B cell (primary cell): ENCODE measurements at regions not wholly inside any gene's neighbourhood (a gene's known extent, or its start where the extent isn't known, plus 50 kb on each side); places are given as distances from the start of the nearest gene placed in this dataset.

Source experiments
- ATAC-seq: fragments of 200-7000 bp; cut with Tn5 transposase; one replicate; pipeline ENCODE4 v1.10.0; 2021; ENCODE audit warnings: low read depth, mild to moderate bottlenecking, moderate number of reproducible peaks, moderate library complexity
- CTCF ChIA-PET: fragments of 350-600 bp; sonication (Branson Sonifier 250); formaldehyde crosslinking; loops from one replicate; lab custom pipeline; 2021; ENCODE audit warnings: antibody characterized with exemption, inconsistent platforms; lab: Charles Lee
- POLR2A ChIA-PET: fragments of 350-600 bp; sonication (Branson Sonifier 250); formaldehyde crosslinking; loops from one replicate; lab custom pipeline; 2021; ENCODE audit warnings: antibody characterized with exemption; lab: Charles Lee
- DNase-seq: peaks from one replicate; pipeline ENCODE4 v3.0.0; 2013
- H2AFZ ChIP-seq: 2 replicates; pipeline ENCODE4 v1.6.1; 2012; ENCODE audit warnings: mild to moderate bottlenecking, low read depth, low read length; ENCODE audit not compliant: insufficient read depth, poor library complexity, severe bottlenecking
- H3K27ac ChIP-seq, 2 donors: 1 replicate in 1 of 2; 2 replicates in 1 of 2; pipeline ENCODE4 v1.5.1; 2012 to 2013; ENCODE audit warnings: low read length in 2 of 2, mild to moderate bottlenecking in 2 of 2, moderate library complexity in 1 of 2
- H3K27me3 ChIP-seq, 4 experiments: fragments of 200-600 bp in 1 of 4; sonication (generic) in 1 of 4; replicated peaks in 1 of 4; 1 replicate in 2 of 4; 2 replicates in 2 of 4; pipeline versions ENCODE4 v1.6.1 to v1.7.0; 2013 to 2016; ENCODE audit warnings: low read length in 3 of 4, mild to moderate bottlenecking in 2 of 4, mixed read lengths in 1 of 4, moderate library complexity in 1 of 4; ENCODE audit not compliant: insufficient read depth in 4 of 4, control insufficient read depth in 3 of 4; ENCODE audit errors: control extremely low read depth in 1 of 4
- H3K36me3 ChIP-seq, 2 experiments: replicated peaks in 1 of 2; 1 replicate in 1 of 2; 2 replicates in 1 of 2; pipeline versions ENCODE4 v1.6.1 to v1.7.1; 2013; ENCODE audit warnings: low read length in 1 of 2; ENCODE audit not compliant: insufficient read depth in 2 of 2, control insufficient read depth in 1 of 2; ENCODE audit errors: control extremely low read depth in 1 of 2, extremely low read depth in 1 of 2
- H3K4me1 ChIP-seq, 2 donors: fragments of 200-600 bp in 1 of 2; sonication (generic) in 1 of 2; 1 replicate in 1 of 2; 2 replicates in 1 of 2; pipeline versions ENCODE4 v1.5.1 to v1.6.1; 2013 to 2017; ENCODE audit warnings: low read length in 2 of 2; ENCODE audit not compliant: control insufficient read depth in 2 of 2, insufficient read depth in 2 of 2
- H3K4me2 ChIP-seq: replicated peaks from 2 replicates; pipeline ENCODE3; 2012; ENCODE audit warnings: mild to moderate bottlenecking, low read depth, low read length; ENCODE audit not compliant: poor library complexity, severe bottlenecking
- H3K4me3 ChIP-seq, 5 experiments: fragments of 200-600 bp in 1 of 5; sonication (generic) in 1 of 5; 1 replicate in 3 of 5; 2 replicates in 2 of 5; pipeline versions ENCODE4 v1.5.1 to v1.7.0; 2011 to 2016; ENCODE audit warnings: low read length in 4 of 5, mild to moderate bottlenecking in 4 of 5, low read depth in 2 of 5, control low read depth in 1 of 5, moderate library complexity in 1 of 5; ENCODE audit not compliant: insufficient read depth in 1 of 5; ENCODE audit errors: control extremely low read depth in 1 of 5, extremely low read depth in 1 of 5
- H3K79me2 ChIP-seq: fragments of 200-600 bp; sonication (generic); one replicate; pipeline ENCODE4 v1.6.0; 2016; ENCODE audit warnings: low read length; ENCODE audit not compliant: control insufficient read depth, insufficient read depth
- H3K9ac ChIP-seq: fragments of 200-600 bp; sonication (generic); 2 replicates; pipeline ENCODE4 v1.6.1; 2017; ENCODE audit warnings: mild to moderate bottlenecking, low read length, moderate library complexity
- H3K9me3 ChIP-seq, 3 donors: one replicate each; pipeline versions ENCODE4 v1.6.1 to v1.7.1; 2013; ENCODE audit warnings: low read length in 2 of 3; ENCODE audit not compliant: control insufficient read depth in 2 of 3, insufficient read depth in 1 of 3; ENCODE audit errors: control extremely low read depth in 1 of 3
- H4K20me1 ChIP-seq: 2 replicates; pipeline ENCODE4 v1.6.0; 2012; ENCODE audit warnings: mild to moderate bottlenecking, low read length; ENCODE audit not compliant: insufficient read depth, control insufficient read depth, poor library complexity, severe bottlenecking
- H3K27ac Mint-ChIP-seq: one replicate; pipeline ENCODE4 v1.8.0; 2021; ENCODE audit warnings: mixed read lengths
- H3K27me3 Mint-ChIP-seq: one replicate; pipeline ENCODE4 v1.8.0; 2021; ENCODE audit warnings: mixed read lengths
- H3K4me1 Mint-ChIP-seq: one replicate; pipeline ENCODE4 v1.8.0; 2021; ENCODE audit warnings: mixed read lengths
- H3K4me3 Mint-ChIP-seq: one replicate; pipeline ENCODE4 v1.8.0; 2021; ENCODE audit warnings: mixed read lengths
- H3K9me3 Mint-ChIP-seq: one replicate; pipeline ENCODE4 v1.8.0; 2022; ENCODE audit warnings: mixed read lengths; ENCODE audit not compliant: insufficient read depth
- CTCF ChIP-seq: fragments of 200-600 bp; IDR thresholded peaks from one replicate; pipeline ENCODE4 v1.8.0; 2022; ENCODE audit warnings: antibody characterized with exemption, mild to moderate bottlenecking
- EZH2 ChIP-seq: IDR thresholded peaks from 2 replicates; pipeline ENCODE4 v1.6.1; 2012; ENCODE audit warnings: borderline replicate concordance, low read depth, mild to moderate bottlenecking, moderate library complexity, low read length; ENCODE audit not compliant: insufficient read depth, poor library complexity, severe bottlenecking
- WGBS: methylation state at CpG from one replicate; pipeline ENCODE4 v1.1.5; 2013; ENCODE audit warnings: missing lambda C conversion rate; ENCODE audit not compliant: insufficient coverage; 5-methylcytosine and 5-hydroxymethylcytosine counted together
- intact Hi-C: fragments of 100-400 bp; cut with micrococcal nuclease; formaldehyde crosslinking; loops from one replicate; pipeline ENCODE4 v1.10.0; 2022

- ChIA-PET POLR2A (no interaction called here), CTCF (no interaction called here)
- Histone ChIP-seq H3K4me2 (no peak overlapping the region), H3K36me3 (no peaks in the 10 kb centered on the region), H3K9ac (no peak overlapping the region), H4K20me1 (no peaks in the 10 kb centered on the region), H3K4me1 (no peaks in the 10 kb centered on the region), H3K27me3 (no peaks in the 10 kb centered on the region), H2AFZ (no peak overlapping the region), H3K9me3 (peaks cover 0 to under 1% (median 0%) of the 10 kb centered on the region in 3 donors), H3K79me2 (no peaks in the 10 kb centered on the region), H3K4me3 (no peak overlapping the region), H3K27ac (no peak overlapping the region)
- H3K27ac Mint-ChIP-seq: no peak overlapping the region
- no peaks in the 10 kb centered on the region for H3K9me3 Mint-ChIP-seq
- intact Hi-C loops: no loop called here
- ATAC-seq (no peak), DNase-seq (no peak)
- H3K4me1 Mint-ChIP-seq: no peaks in the 10 kb centered on the region
- whole genome bisulfite sequencing: 63% methylated on average over 1 of the region's 2 CpGs
- TF ChIP-seq CTCF (no peak), EZH2 (no peak)
- H3K4me3 Mint-ChIP-seq: no peak overlapping the region
- no peaks in the 10 kb centered on the region for H3K27me3 Mint-ChIP-seq
Measured at GRCh38 chr13:107462501-107462900, 752.8 kb downstream of the LIG4 start.

GRCh38 chr13:107461751-107462150, 753.6 kb downstream of the LIG4 start:
- Histone ChIP-seq H3K79me2 (no peaks in the 10 kb centered on the region), H3K9ac (no peak overlapping the region), H3K36me3 (no peaks in the 10 kb centered on the region), H3K4me1 (no peaks in the 10 kb centered on the region), H3K4me3 (no peak overlapping the region), H2AFZ (no peak overlapping the region), H4K20me1 (no peaks in the 10 kb centered on the region), H3K27ac (no peak overlapping the region), H3K9me3 (no peaks in the 10 kb centered on the region), H3K4me2 (no peak overlapping the region), H3K27me3 (no peaks in the 10 kb centered on the region)
- Mint-ChIP-seq H3K27me3 (no peaks in the 10 kb centered on the region), H3K27ac (no peak overlapping the region), H3K4me3 (no peak overlapping the region), H3K9me3 (no peaks in the 10 kb centered on the region), H3K4me1 (no peaks in the 10 kb centered on the region)
- POLR2A ChIA-PET: no interaction called here
- WGBS: no CpG with 5 or more reads among the region's 1 CpG
- intact Hi-C loops: no loop called here
- TF ChIP-seq CTCF (no peak), EZH2 (no peak)
- CTCF ChIA-PET: no interaction called here
- ATAC-seq (no peak), DNase-seq (no peak)
